SKM-1 (cell line): ENCODE measurements at regions not wholly inside any gene's neighbourhood (a gene's known extent, or its start where the extent isn't known, plus 50 kb on each side); places are given as distances from the start of the nearest gene placed in this dataset.

Experiments
- DNase-seq: peaks from one replicate; lab custom pipeline; 2025; ENCODE audit not compliant: unreplicated experiment; lab: John Stamatoyannopoulos, UW

DNA sequence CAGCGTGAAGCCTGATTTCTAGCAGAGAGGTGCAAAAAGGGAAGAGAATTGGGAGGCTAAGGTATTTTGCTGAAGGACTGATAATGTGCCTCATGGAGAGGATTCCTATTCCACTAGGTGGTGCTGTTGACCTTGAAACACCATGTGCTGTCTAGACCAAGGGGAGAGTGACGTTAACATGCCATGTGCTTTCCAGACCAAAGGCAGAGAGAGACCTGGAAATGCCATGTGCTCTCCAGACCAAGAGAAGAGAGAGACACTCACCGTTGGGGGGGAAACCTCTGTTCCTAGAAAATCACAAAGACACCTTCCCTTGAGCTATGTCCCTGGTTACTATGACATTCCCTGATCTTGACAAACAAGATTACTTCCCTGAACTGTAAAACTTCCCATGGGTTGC is 286.0 kb upstream of the TUSC1 start:
- DNase-seq, result peak; percentile 32

DNA sequence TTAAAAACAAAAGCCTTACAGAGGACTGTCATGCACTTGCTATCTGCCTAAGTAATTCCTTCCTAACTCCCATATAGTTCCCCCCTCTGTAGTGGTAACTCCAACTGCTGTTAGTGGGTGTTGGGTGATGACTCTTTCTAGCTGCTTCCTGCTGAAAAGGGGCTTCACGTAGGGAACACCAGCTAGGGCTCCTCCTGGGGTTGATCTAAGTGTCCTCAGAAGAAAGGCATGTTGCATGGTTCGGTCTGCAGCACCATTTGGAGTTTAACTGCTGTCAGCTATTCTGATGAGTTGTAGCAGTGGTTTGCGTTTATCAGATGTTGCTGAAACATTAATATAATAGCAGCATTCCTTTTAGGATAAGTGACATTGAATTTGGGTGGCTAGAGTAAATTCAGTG is 281.9 kb upstream of the TUSC1 start:
- no peak for DNase-seq

DNA sequence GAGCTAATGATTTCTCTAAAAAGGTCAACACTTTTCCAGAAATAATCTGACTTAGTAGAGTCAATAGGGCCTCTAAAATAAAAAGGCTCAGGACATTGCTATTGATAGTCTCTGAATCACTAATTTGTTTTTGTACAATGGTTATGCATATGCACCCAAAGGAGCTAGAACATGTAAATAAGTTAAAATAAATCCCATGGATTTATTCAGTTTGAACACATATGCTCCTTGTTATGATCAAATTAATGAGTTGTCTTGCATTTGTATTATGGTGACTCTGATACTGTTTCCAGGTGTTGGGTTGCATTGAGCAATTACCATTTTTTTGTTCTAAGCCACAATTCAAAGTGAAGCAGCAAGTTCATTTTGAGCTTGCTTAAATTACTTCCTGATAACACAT is 276.0 kb upstream of the TUSC1 start:
- no peak for DNase-seq

DNA sequence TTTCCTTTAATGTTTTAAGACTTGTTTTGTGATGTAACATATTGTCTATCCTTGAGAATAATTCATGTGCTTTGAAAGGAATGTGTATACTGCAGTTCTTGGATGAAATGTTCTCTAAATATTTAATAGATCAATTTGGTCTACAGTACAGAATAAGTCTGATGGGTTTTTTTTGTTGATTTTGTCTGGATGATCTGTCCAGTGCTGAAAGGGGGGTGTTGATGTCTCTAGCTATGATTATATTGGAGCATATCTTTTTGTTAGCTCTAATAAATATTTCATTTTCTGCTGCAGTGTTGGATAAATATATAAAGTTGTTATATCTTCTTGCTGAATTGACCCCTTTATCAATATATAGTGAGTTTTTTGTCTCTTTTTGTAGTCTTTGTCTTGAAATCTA is 269.9 kb upstream of the TUSC1 start:
- DNase-seq, result no peak

DNA sequence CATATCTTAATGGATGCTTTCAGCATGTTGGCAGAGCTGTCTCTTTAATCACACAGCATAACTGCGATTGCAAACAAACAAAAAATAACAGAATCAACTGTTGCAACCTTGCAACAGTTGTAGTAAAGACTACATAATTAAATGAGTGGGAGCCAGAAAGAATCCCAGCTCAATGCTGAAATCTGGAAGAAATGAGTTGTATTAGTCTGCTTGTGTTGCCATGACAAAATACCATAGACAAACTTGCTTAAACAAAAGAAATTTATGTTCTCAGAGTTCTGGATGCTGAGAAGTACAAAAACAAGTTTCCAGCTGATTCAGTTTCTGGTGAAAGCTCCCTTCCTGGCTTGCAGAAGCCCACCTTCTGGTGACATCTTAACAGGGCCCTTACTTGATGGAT is 260.9 kb upstream of the TUSC1 start:
- no peak for DNase-seq

DNA sequence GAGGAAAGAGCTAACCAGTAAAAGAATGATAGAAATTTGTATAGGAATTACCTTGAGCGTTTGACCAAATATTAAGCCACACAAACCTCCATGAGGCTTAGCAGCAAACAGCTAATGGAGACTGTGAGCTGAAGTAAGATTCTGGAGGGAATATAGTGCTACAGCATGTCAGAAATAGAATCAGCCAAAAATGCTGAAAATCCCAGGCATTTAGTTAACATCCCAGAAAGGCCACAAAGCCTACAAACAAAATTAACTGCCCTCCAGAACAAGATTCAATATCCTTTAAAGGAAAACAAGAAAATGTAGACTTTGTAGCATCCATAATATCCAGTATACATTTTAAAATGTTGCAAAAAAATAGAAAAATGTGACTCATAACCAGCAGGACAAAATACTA is 257.8 kb upstream of the TUSC1 start:
- DNase-seq, result no peak

DNA sequence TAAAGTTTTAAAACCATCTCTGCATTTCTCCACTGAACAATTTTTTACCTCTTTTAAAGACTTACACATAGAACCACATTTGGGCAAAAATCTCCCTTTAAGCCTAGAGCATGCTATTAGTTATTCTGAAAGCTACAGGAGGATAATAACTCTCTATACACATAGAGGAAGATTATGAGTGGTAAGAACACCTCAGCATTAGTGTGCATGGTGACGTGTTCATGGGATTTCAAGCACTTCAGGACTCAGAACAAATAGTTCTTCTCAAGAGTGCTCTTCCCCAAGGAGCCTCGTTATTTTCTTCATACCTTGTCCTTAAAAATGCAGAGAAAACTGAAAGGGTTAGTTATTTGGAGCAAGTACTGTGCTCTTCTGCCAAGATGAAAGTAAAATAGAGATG is 256.9 kb upstream of the TUSC1 start:
- DNase-seq, result no peak

DNA sequence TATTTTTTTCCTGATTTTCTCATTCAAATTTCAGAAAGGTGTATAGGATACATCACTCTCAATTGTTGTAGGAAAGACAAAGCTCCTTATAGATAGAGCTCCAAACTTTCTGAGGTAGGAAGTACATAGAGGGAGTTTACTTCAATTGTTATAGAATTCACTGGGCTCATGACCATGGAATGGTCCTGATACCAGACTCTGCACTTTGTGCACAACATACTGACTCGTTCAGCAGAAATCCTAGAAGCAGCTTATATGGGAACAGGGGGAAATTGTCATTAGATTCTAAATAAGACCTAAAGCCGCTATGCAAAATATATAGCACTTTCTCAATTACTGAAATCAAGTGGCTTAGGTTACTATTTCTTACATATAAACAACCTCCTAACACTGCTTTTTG is 240.5 kb upstream of the TUSC1 start:
- DNase-seq, result no peak

DNA sequence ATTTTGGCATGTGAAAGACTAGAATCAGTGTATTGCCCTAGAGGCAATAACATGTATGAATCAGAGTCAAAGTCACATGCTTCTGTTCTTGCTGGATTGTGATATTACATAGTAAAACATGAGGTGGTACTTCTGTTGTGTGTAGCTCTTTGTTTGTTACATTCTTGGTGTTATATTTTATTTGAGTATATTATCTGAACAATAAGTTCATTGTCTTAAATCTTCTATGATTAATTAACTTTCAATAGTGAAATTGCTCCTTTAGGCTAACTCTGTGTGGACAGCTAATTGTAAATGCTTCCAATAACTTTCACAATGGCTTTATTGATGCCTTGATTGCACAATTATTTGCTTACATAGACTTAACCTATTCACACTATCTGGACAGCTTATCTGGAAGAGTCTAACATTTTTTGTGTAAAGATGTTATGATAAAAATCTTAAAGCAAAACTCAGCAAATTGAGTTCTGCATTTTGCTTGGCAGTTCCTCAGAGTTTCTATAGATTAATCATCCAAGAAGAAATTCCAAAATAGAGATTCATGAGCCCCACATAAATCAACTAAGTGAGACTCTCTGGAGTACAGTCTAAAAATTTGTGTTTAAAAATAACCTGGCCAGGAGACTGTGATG is 239.6 kb upstream of the TUSC1 start:
- DNase-seq, result no peak

DNA sequence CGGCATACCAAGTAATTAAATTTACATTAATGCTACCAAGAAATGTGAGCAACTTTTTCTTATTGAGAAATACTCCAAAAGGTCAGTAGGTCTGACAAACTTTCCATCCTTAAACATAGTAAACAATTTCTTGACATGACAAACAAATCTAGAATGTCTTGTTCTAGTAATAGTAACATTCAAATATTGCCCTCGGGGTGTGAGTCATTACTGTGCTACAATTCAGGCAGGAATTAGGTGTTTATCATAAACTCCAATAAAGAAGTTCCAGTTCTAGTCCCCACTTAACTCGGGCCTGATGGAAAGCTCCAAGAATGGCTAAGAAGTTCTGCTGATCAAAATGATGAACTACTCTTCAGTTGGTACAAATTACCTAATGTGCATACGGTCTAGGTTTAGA is 235.6 kb upstream of the TUSC1 start:
- DNase-seq, result no peak

DNA sequence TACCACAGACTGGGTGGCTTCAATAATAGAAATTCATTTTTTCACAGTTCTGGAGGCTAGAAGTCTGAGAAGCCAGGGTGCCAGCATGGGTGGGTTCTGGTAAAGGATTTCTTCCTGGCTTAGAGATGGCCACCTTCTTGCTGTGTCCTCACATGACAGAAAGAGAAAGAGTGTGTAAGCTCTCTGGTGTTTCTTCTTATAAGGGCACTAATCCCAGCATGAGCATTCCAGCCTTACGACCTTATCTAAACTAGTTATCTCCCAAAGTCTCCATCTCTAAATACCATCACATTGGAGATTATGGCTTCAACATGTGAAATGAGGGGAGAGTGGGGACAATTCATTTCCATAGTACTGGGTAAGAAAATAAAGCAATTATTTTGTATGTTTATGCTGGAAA is 226.5 kb upstream of the TUSC1 start:
- DNase-seq, result no peak

DNA sequence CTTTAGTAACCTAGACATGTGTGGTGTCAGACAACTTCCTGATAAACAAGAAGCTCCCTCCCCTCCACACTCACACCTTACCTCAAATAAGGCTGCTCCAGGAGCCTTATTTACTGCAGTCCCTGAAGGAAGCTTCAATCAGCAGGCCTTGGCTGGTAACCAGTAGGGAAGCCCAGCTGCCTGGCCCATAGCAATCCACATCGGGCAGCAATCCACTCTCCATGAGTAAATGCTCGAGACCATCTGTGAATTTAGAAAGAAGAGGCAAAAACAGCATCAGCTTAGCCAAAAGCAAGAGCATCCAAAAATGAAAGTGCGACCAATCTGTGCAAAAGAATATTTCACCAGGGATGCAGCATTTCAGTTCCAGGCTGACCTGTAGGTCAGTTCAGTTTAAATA is 213.3 kb upstream of the TUSC1 start:
- no peak for DNase-seq

DNA sequence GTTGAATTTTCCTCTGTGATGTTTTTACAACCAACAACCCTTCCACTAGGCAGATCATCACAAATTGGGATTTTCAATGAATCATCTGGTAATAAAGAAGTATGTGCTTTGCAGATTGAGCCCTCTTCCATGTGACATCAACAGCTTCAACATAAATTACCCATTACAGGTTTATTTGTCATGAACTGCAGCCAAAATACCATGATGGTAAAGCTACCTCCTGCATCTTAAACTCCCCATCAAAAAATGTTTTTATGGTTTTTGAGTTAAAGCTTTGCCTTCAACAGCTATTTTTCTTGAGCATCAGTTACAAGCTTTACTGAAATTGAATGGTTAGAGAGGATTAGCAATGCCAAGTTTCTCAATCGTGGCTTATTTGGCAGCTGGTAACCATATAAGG is 211.4 kb upstream of the TUSC1 start:
- DNase-seq, result no peak

DNA sequence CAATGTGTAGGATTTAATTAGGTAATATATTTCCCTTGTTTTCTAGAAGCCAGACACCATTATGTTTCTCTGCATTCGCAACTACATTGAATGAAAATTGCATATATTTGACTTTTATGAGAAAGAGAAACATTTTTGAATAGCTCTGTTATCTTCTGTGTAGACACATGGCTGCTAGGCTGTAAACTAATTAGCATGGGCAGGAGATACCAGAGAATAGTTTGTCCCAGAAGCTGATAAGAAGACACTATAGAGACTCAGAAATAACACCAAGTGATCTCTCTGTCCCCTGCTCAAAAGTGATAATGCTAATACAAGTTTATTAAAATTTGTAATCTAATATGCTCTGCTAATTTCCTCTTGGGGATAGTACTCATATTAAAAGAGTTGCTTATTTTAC is 198.0 kb upstream of the TUSC1 start:
- DNase-seq, result no peak

DNA sequence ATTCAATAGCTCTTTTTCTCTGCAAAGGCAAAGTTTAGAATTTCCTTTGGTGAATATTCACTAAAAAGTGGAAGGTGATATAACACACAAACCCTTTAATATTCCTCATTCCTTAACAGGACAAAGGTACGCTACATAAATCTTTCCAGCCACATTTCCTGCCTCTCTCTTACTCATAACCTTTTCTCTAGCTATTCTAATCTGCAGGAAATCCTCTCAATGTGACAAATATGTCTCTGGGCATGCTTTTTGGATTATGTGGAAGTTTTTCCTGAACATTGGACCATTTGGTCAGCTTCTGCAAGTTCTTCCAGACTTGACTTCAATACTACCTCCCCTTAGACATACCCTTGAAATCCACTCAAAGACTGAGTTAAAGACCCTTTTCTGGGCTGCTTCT is 186.3 kb upstream of the TUSC1 start:
- DNase-seq, result no peak

DNA sequence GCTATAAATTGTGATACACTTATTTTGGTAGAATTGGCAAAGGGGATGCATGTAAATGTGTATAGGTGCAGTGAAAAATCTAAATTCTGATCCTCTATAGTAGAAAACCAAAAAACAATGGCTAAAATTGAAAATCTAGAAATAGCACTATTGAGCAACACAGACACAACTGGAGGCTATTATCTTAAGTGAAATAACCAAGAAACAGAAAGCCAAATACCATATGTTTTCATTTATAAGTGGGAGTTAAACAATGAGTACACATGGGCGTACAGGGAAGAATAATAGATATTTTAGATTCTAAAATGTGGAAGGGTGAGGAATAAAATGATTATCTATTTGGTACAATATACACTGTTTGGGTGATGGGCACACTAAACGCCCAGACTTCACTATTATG is 183.2 kb upstream of the TUSC1 start:
- no peak for DNase-seq

DNA sequence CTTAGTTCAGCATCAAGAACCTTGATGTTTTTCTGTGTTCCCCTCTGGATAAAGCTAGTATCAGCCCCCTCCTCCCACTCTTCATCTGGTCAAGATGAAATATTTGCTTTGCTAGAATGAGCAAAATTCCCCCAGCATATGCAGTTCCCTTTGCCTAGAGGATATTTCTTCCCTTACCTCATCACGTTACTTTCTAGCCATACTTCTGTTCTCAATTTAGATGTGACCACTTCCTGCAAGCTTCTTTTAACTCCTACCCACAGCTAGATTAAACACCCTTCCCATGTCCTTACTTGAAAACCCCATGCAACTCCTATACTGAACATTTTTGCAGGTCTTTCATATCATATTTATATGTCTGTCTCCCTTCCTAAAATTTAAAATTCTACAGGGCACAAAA is 178.9 kb upstream of the TUSC1 start:
- DNase-seq, result no peak

DNA sequence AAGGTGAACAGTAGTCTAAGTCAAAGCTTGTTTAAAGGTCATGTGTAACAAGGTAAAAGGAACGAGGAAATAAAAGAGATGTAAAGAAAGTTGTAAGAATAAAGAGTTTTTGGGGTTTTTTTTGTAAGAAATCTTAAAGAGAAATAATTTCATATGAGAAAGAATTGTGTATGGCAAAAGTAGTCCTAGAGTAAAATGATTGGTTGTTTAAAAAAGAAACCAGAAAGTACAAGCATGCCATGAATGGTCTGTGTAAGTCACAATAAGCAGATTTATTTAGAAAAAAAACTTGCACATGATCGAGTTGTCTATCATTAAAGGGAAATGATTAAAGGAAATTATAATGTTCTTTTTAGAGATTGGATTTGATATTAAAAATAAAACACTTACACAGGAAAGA is 172.6 kb upstream of the TUSC1 start:
- DNase-seq, result no peak

DNA sequence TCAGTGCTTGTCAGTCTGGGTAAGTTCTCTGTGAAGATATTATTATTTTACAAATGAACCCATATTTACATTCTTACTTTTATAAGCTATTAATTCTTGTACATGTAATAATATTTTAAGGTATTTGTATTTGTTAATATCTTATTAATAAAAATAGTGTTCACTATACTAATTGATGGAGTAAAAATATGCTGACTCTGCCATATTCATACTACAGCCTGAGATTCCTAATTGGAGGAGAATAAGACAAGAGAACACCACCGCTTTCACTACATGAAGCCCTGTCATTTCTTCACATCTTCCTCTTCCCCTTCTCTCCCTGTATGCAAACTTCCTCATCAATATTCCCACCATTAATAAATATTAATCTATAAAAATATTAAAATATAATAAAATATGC is 167.6 kb upstream of the TUSC1 start:
- DNase-seq, result no peak

DNA sequence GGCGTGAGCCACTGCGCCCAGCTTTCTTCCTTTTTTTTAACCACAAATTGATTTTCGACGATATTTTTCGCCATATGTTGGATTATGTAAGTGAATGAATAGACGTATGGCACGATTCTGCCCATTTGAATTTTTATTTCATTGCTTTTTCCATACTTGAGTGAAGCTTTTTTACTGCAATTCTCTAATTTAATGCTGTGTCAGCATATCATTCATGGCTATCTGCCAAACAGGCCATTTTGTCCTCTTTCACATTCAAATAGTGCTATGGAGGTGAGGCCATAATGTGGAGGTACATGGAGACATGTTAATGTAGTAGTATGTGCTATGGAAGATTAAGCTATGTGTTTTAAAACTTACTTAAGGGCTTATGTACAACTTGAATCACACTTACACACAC is 152.1 kb upstream of the TUSC1 start:
- DNase-seq, result no peak

DNA sequence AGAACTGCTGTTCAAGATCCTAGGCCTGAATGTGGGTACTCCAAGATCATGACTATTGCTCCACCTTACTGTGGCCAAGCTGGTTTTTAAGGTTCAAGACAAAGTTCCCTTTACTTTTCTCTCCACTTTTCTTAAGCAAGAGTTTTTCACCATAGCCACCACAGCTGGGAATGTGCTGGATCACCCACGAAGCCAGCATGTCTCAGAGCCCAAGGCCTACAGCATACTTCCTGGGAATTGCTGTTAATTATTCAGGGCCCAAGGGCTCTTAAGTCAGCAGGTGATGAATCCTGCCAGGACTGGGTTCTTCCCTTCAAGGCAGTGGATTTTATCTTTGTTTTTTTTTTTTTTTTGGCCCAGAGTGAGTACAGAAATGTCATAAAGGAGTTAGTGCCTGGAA is 149.4 kb upstream of the TUSC1 start:
- DNase-seq, result no peak

DNA sequence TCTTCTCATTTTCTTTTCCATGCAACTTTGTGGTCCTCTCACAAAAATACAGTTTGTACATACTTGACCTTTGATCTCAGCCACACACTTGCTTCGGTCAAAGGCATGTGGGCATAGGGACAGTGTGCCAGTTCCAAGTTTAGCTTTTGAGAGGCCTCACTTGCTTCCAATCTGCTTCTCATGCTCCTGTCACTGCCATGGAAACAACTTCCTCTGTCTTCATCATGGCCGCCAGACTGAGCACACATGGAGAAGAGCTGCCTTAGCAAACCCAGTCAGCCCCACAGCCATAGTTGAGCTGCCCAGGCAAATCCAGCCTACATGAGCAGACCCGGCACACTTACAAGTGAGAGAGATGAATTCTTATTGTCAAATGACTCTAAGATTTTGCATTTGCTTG is 138.2 kb upstream of the TUSC1 start:
- no peak for DNase-seq

DNA sequence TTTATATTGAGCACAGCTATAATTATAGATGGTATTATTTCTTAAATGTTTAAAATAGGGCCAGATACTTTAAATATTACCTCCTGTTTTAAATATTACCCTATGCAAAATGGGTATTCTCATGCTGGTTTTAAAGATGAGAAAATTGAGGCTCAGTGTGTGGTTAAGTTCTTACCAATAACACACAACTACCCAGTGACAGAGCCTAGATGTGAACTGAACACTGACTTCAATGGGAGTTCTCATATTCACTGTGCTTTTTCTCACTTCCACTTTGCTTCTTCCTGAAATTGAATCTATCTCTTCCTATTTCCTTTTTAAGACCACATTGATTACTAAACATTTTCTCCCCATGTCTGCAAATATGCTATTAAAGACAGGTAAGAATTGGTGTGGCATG is 135.8 kb upstream of the TUSC1 start:
- no peak for DNase-seq

DNA sequence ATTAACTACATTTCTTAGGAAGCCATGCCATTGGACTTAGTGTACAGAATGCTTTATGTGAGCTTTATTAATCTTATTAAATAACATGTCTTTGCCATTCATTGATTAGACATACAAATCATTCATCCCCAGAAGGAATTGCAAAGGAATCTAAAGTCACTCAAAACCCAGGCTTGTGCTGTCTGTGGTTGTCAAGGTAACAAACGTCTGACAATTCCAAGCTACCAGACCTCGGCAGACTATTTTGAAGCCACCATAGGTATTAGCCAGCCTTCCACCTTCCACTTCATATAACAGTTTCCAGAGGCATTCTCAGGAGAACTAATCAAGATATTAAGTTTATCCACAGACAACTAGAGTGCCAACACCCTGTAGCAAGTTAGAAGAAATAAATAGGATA is 135.2 kb upstream of the TUSC1 start:
- no peak for DNase-seq
